Naive thymus-derived CD4-positive, alpha-beta T cell (primary cell): ENCODE measurements at regions not wholly inside any gene's neighbourhood (a gene's known extent, or its start where the extent isn't known, plus 50 kb on each side); places are given as distances from the start of the nearest gene placed in this dataset.

Experiments used
- ATAC-seq: fragments of 150-1000 bp; cut with Tn5 transposase; 2 replicates; pipeline ENCODE4 v1.10.0; 2021; ENCODE audit warnings: mild to moderate bottlenecking, moderate library complexity
- CTCF ChIA-PET: fragments of 350-600 bp; sonication (Branson Sonifier 250); formaldehyde crosslinking; loops from one replicate; lab custom pipeline; 2021; ENCODE audit warnings: antibody characterized with exemption; lab: Charles Lee
- POLR2A ChIA-PET: fragments of 350-600 bp; sonication (Branson Sonifier 250); formaldehyde crosslinking; loops from one replicate; lab custom pipeline; 2021; ENCODE audit warnings: antibody characterized with exemption, inconsistent platforms; lab: Charles Lee
- DNase-seq, 9 donors: peaks; one replicate each; pipeline versions ENCODE4 v3.0.0 to v3.0.0-alpha.2; 2020 to 2022; ENCODE audit warnings: mixed read lengths in 1 of 9
- H3K27ac ChIP-seq: one replicate; pipeline ENCODE4 v1.7.0; 2013; ENCODE audit warnings: mild to moderate bottlenecking, low read depth, low read length, moderate library complexity
- H3K27me3 ChIP-seq, 2 donors: one replicate each; pipeline ENCODE4 v1.7.0; 2013; ENCODE audit warnings: low read length in 2 of 2, mild to moderate bottlenecking in 2 of 2, moderate library complexity in 2 of 2; ENCODE audit not compliant: control insufficient read depth in 2 of 2, insufficient read depth in 2 of 2
- H3K36me3 ChIP-seq, 3 experiments: 1 replicate in 2 of 3; 2 replicates in 1 of 3; pipeline ENCODE4 v1.7.0; 2013; ENCODE audit warnings: low read length in 3 of 3, mild to moderate bottlenecking in 3 of 3, moderate library complexity in 1 of 3; ENCODE audit not compliant: insufficient read depth in 3 of 3, control insufficient read depth in 2 of 3
- H3K4me1 ChIP-seq, 2 donors: one replicate each; pipeline ENCODE4 v1.7.0; 2013; ENCODE audit warnings: low read length in 2 of 2, mild to moderate bottlenecking in 2 of 2, moderate library complexity in 1 of 2; ENCODE audit not compliant: control insufficient read depth in 2 of 2, insufficient read depth in 2 of 2
- H3K4me3 ChIP-seq: 2 replicates; pipeline ENCODE4 v1.7.0; 2013; ENCODE audit warnings: mild to moderate bottlenecking, low read length
- H3K9me3 ChIP-seq, 3 experiments: 1 replicate in 2 of 3; 2 replicates in 1 of 3; pipeline ENCODE4 v1.7.0; 2013; ENCODE audit warnings: low read length in 3 of 3; ENCODE audit not compliant: control insufficient read depth in 2 of 3
- H3K27ac Mint-ChIP-seq, 9 donors: one replicate each; pipeline ENCODE4 v1.8.0; 2020 to 2022; ENCODE audit warnings: mixed read lengths in 9 of 9, mild to moderate bottlenecking in 8 of 9, moderate library complexity in 5 of 9, inconsistent platforms in 2 of 9
- H3K27me3 Mint-ChIP-seq, 5 donors: one replicate each; pipeline ENCODE4 v1.8.0; 2021 to 2022; ENCODE audit warnings: mixed read lengths in 5 of 5, mild to moderate bottlenecking in 1 of 5
- H3K36me3 Mint-ChIP-seq, 5 donors: one replicate each; pipeline ENCODE4 v1.8.0; 2020 to 2022; ENCODE audit warnings: mixed read lengths in 5 of 5, mild to moderate bottlenecking in 3 of 5, inconsistent platforms in 1 of 5
- H3K4me1 Mint-ChIP-seq, 7 donors: one replicate each; pipeline ENCODE4 v1.8.0; 2020 to 2022; ENCODE audit warnings: mixed read lengths in 7 of 7, mild to moderate bottlenecking in 3 of 7, inconsistent platforms in 1 of 7
- H3K4me3 Mint-ChIP-seq, 10 donors: one replicate each; pipeline ENCODE4 v1.8.0; 2020 to 2022; ENCODE audit warnings: mild to moderate bottlenecking in 10 of 10, mixed read lengths in 10 of 10, moderate library complexity in 6 of 10, inconsistent platforms in 2 of 10
- H3K9me3 Mint-ChIP-seq, 11 donors: one replicate each; pipeline ENCODE4 v1.8.0; 2020 to 2022; ENCODE audit warnings: mixed read lengths in 11 of 11, mild to moderate bottlenecking in 4 of 11, inconsistent platforms in 1 of 11, moderate library complexity in 1 of 11
- intact Hi-C, 2 donors: fragments of 100-400 bp; cut with micrococcal nuclease; formaldehyde crosslinking; loops; one replicate each; pipeline ENCODE4 v1.15.1; 2023

DNA sequence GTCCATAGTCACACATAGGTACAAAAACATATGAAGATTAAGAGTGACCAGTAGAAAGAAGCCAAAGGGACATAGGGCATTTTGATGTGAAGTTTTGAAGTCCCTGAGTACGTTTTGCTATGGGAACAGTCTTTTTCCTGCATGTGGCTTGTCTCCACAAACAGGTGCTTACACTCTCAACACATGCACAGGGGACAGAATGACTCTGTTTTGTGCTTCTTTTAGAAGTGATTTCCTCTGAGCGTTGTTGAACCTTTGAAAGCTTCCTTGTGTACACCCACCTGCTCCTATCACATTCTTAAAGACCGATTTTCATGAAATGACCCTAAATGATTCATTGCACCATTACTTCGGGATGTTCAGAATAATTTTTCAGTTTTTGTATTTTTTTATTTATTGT lies 338.8 kb upstream of the CDH4 start:
- Histone ChIP-seq H3K4me1 (no peaks in the 10 kb centered on the region), H3K36me3 (no peaks in the 10 kb centered on the region), H3K4me3 (no peak overlapping the region), H3K27me3 (no peaks in the 10 kb centered on the region), H3K27ac (no peak overlapping the region), H3K9me3 (no peaks in the 10 kb centered on the region)
- Mint-ChIP-seq H3K36me3 (no peaks in the 10 kb centered on the region), H3K4me1 (no peaks in the 10 kb centered on the region), H3K27me3 (peaks cover 0 to 3% (median 0%) of the 10 kb centered on the region in 5 donors), H3K4me3 (no peak overlapping the region), H3K27ac (no peak overlapping the region), H3K9me3 (peaks cover 0 to 16% (median 7%) of the 10 kb centered on the region in 11 donors)
- intact Hi-C loops, result no loop called here
- DNase-seq (no peak), ATAC-seq (no peak)
- ChIA-PET POLR2A (no interaction called here), CTCF (no interaction called here)

DNA sequence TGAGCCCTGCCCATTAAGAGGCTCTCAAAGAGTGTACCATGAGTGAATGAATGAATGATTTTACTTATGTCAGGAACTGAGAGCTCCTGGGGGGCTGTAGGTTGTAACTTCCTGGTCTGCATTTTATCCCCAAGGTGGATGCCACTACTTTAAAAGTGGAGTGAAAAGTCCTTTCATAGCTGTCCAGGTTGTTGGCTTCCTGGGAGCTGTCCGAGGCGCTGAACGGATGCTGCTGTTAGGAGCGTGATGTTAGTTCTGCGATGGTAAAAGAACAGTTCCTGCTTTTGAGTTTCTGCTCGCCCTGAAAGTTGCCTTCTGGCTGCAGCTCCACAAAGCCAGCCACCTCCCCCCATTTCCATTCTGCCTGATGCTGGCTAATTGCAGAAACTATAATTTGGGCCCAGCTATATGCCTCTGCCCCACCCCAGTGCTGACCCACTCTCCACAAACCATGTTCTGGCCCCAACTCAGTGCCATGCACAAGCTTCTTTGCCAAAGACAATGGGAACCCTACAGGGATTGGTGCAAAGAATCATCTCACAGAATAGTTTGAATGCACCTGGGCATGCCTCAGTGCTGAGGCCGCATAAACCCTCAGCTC lies 330.9 kb upstream of the CDH4 start:
- Histone ChIP-seq H3K9me3 (no peaks in the 10 kb centered on the region), H3K27ac (no peak overlapping the region), H3K27me3 (no peaks in the 10 kb centered on the region), H3K36me3 (no peaks in the 10 kb centered on the region), H3K4me3 (no peak overlapping the region), H3K4me1 (no peaks in the 10 kb centered on the region)
- Mint-ChIP-seq H3K27me3 (peaks cover 0 to 10% (median 3%) of the 10 kb centered on the region in 5 donors), H3K4me3 (no peak overlapping the region), H3K27ac (no peak overlapping the region), H3K36me3 (no peaks in the 10 kb centered on the region), H3K4me1 (no peaks in the 10 kb centered on the region), H3K9me3 (peaks cover 0 to 9% (median 3%) of the 10 kb centered on the region in 11 donors)
- DNase-seq (peak in 2 of 9 donors; percentile 18 to 43), ATAC-seq (no peak)
- ChIA-PET POLR2A (no interaction called here), CTCF (no interaction called here)
- intact Hi-C loops, result no loop called here

DNA sequence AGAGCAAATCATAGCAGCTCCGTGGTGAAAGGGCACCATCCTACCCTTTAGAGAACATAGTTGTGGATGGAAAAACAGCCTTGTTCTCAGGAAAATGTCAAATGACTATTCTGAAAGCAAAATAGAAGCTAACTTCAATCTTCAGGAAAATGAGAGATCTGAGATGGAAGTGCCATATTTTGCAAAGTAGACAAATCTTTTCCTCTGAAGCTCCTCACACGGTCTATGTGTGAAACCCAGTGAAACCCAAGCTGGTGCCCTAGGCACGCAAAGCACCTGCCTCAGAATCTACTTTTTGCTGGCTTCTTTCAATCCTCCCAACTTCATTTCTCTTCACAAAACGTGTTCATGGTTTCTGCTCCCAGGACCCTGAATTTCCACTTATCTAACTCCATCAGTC lies 325.2 kb upstream of the CDH4 start:
- intact Hi-C loops, result no loop called here
- no peak overlapping the region for H3K4me3 ChIP-seq
- no peak for ATAC-seq
- H3K27ac ChIP-seq, result no peak overlapping the region
- ChIA-PET POLR2A (no interaction called here), CTCF (no interaction called here)
- Mint-ChIP-seq H3K36me3 (no peaks in the 10 kb centered on the region), H3K27ac (no peak overlapping the region), H3K9me3 (peaks cover 0 to 4% (median 0%) of the 10 kb centered on the region in 11 donors), H3K4me3 (no peak overlapping the region), H3K4me1 (no peaks in the 10 kb centered on the region), H3K27me3 (peaks cover 0 to 18% (median 6%) of the 10 kb centered on the region in 5 donors)
- no peaks in the 10 kb centered on the region for H3K9me3 ChIP-seq
- no peaks in the 10 kb centered on the region for H3K36me3 ChIP-seq
- no peaks in the 10 kb centered on the region for H3K4me1 ChIP-seq
- no peaks in the 10 kb centered on the region for H3K27me3 ChIP-seq
- no peak for DNase-seq

DNA sequence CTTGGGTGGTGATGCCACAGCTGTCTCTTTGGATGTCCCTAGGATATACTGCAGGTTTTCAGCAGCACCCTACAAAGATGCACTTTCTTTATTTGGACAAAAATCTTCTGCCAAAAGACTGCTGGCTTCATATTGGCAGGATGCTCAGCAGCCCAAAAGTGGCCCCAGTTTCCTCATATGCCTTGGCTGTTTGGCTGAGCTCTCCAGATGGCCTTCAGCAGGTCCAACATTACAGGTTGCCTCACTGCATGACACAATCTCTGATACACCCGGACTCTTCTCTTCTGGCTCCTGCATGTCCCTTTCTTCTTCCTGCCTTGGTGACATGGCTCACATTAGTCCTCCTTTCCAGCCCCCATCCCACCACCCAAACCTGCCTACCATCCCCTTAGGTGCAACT lies 323.7 kb upstream of the CDH4 start:
- H3K27ac Mint-ChIP-seq, result peak overlapping the region in 1 of 9 donors; percentile 13
- H3K27me3 Mint-ChIP-seq, result peaks cover 0 to 28% (median 11%) of the 10 kb centered on the region in 5 donors
- H3K4me1 Mint-ChIP-seq, result no peaks in the 10 kb centered on the region
- Histone ChIP-seq H3K36me3 (no peaks in the 10 kb centered on the region), H3K9me3 (no peaks in the 10 kb centered on the region), H3K27ac (no peak overlapping the region), H3K4me3 (no peak overlapping the region), H3K27me3 (no peaks in the 10 kb centered on the region), H3K4me1 (no peaks in the 10 kb centered on the region)
- no peak for ATAC-seq
- H3K9me3 Mint-ChIP-seq, result peaks cover 0 to 4% (median 0%) of the 10 kb centered on the region in 11 donors
- no peak overlapping the region for H3K4me3 Mint-ChIP-seq
- H3K36me3 Mint-ChIP-seq, result no peaks in the 10 kb centered on the region
- CTCF ChIA-PET, result no interaction called here
- intact Hi-C loops, result no loop called here
- DNase-seq, result no peak
- POLR2A ChIA-PET, result no interaction called here

DNA sequence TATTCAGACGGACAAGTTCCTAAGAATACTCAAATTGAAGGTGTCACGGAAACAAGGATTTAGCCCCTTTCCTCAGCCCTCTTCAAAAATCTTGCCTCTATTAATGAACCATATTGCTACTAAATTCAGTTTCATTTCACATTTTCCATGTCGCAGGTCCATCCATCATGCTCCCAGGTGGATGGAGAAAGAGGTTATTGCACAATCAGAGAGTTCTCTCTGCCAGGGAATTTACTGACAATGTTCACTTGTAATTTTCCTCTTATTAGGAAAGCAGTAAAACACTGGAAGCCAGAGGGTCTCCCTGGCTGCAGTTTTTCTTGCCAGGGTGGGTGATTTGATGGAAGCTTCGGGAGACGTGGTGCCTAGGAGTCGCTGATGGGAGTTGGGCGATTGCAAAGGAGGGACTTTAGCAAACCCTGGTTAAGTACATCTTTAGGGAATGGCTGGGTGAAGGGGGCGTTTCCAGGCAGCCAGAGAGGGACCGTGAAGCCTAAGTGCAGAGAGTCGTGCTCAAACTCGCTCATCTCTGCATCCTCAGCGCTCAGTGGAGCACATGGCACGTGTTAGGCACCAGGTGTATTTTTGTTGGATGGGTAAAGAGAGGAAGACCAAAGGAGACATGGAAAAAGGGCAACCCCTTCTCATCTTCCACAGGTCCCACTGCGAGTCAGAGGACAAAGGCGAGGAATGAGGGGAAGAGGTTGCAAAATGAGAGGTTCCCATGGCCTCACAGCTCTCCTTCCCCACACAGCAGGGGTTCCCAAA lies 321.9 kb upstream of the CDH4 start:
- H3K9me3 Mint-ChIP-seq, result peaks cover 0 to 4% (median 0%) of the 10 kb centered on the region in 11 donors
- H3K4me1 Mint-ChIP-seq, result no peaks in the 10 kb centered on the region
- Histone ChIP-seq H3K36me3 (no peaks in the 10 kb centered on the region), H3K9me3 (no peaks in the 10 kb centered on the region), H3K4me3 (no peak overlapping the region), H3K27ac (no peak overlapping the region), H3K27me3 (no peaks in the 10 kb centered on the region), H3K4me1 (no peaks in the 10 kb centered on the region)
- H3K27ac Mint-ChIP-seq, result no peak overlapping the region
- no peak for DNase-seq
- intact Hi-C loops, result no loop called here
- ChIA-PET POLR2A (no interaction called here), CTCF (no interaction called here)
- no peak overlapping the region for H3K4me3 Mint-ChIP-seq
- no peaks in the 10 kb centered on the region for H3K36me3 Mint-ChIP-seq
- peaks cover 0 to 33% (median 11%) of the 10 kb centered on the region in 5 donors for H3K27me3 Mint-ChIP-seq
- no peak for ATAC-seq

DNA sequence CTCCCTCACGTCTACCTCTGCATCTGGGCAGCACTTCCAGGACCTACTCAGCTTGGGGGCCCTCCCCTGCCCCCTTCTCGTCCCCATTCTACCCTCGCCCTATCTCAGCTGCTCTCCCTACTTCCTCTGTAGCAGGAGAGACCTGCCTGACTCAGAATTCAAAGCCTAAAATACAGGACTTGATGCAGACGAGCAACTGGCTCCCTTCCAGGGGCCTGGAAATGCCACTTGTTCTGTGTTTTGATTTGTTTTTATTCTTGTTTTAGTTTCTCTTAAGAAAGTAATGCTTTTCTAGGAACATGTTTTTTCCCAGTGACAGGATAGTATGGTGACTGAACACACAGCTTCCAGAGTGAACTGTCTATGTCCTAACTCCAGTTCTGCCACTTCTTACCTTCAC lies 320.4 kb upstream of the CDH4 start:
- no peak for ATAC-seq

DNA sequence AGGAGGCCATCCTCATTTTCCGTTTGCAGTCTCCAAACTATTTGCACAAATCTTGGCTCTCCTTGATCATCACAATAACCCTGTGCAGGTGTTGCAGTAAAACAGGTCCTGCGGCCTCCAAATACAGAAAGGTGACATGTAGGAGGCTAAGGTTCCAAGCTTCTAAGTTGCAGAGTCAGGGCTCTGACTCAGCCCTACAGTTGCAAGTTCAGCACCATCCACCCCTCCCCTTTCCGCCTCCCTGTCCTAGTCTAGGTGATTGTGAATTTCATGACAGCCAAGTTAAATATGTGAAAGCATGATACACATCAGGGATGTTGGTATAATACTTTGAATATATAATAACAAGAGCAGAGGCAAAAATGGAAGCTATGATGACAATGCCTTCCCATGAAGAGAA lies 317.3 kb upstream of the CDH4 start:
- no peak for ATAC-seq
- peaks cover 0 to 3% (median 0%) of the 10 kb centered on the region in 11 donors for H3K9me3 Mint-ChIP-seq
- Histone ChIP-seq H3K27ac (no peak overlapping the region), H3K36me3 (no peaks in the 10 kb centered on the region), H3K9me3 (no peaks in the 10 kb centered on the region), H3K27me3 (no peaks in the 10 kb centered on the region), H3K4me3 (no peak overlapping the region), H3K4me1 (no peaks in the 10 kb centered on the region)
- intact Hi-C loops, result no loop called here
- no peaks in the 10 kb centered on the region for H3K4me1 Mint-ChIP-seq
- no peaks in the 10 kb centered on the region for H3K36me3 Mint-ChIP-seq
- no peak overlapping the region for H3K27ac Mint-ChIP-seq
- H3K4me3 Mint-ChIP-seq, result no peak overlapping the region
- CTCF ChIA-PET, result no interaction called here
- peaks cover 0 to 41% (median 11%) of the 10 kb centered on the region in 5 donors for H3K27me3 Mint-ChIP-seq
- DNase-seq, result no peak
- POLR2A ChIA-PET, result no interaction called here

More for the DNA sequence above, 320.4 kb upstream of the CDH4 start:
- Mint-ChIP-seq H3K27me3 (peaks cover 0 to 35% (median 11%) of the 10 kb centered on the region in 5 donors), H3K36me3 (no peaks in the 10 kb centered on the region), H3K9me3 (peaks cover 0 to 4% (median 0%) of the 10 kb centered on the region in 11 donors), H3K27ac (no peak overlapping the region), H3K4me3 (no peak overlapping the region), H3K4me1 (no peaks in the 10 kb centered on the region)
- Histone ChIP-seq H3K4me3 (no peak overlapping the region), H3K4me1 (no peaks in the 10 kb centered on the region), H3K9me3 (no peaks in the 10 kb centered on the region), H3K36me3 (no peaks in the 10 kb centered on the region), H3K27me3 (no peaks in the 10 kb centered on the region), H3K27ac (no peak overlapping the region)
- DNase-seq, result no peak
- ChIA-PET CTCF (no interaction called here), POLR2A (no interaction called here)
- intact Hi-C loops, result no loop called here
